GM18868 (cell line): ENCODE measurements at regions not wholly inside any gene's neighbourhood (a gene's known extent, or its start where the extent isn't known, plus 50 kb on each side); places are given as distances from the start of the nearest gene placed in this dataset.
A peak's percentile ranks its signal among the peaks of the same experiment; 100 is the strongest.

Experiments
- ATAC-seq: cut with Tn5 transposase; IDR thresholded peaks from one replicate; pipeline ENCODE4 v1.9.1; 2021; ENCODE audit warnings: mild to moderate bottlenecking, moderate library complexity; ENCODE audit not compliant: unreplicated experiment

DNA sequence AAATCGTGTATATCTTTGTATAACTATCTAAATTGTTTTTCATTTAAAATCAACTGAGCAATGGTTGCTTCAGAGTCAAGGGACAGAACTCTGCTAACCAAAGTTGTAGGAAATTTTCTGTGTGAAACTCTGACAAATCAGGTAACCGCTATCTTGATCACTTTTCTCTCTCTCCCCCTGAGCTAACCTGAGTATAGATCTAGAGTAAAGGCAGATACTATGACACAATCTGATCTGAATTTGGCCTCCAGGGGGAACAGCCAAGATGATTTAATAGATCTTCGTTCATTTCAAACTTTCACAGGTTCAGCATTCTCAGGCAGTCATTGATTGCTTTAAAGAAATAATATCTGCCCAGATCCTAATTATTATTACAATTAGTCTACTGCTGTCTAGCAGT is 472.8 kb downstream of the NUF2 start:
- no peak for ATAC-seq

DNA sequence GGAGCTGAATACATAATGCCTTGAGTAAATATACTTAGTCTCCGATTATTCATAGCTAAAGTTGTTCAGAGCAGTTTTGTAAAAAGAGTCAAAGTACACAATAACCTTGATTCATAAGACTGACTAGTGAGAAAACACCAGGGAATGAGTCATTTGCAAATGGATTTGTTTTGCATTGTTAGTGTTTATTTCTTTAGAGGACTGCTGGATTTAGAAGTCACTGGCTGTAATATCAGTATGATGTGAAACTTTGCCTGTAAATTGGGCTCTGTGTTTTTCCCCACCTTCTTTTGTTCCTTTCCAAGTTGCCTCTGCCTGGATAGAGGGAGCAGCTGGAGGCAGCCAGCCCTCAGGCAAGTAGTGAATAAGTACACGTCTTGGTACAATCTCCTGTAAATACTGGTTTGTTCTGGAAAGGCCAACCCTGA is 474.7 kb downstream of the NUF2 start:
- no peak for ATAC-seq

DNA sequence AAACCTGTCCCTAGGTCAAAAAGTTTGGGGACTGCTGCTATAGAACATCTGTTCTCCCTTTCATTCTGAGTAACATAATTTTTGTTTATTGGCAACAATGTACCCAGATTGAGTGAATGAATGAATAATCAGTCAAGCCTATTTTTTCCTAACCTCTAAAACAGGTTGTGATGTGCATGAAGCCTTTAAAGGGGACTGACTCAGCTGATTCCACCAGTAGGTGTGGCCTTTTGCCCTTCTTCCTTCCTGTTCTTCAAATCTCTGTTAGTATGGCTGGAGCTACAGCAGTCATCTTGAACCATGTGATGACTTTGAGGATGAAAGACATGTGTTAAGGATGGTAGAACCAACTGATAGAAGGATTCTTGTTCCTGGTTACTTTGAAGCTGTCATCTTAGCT is 476.1 kb downstream of the NUF2 start:
- ATAC-seq = no peak

DNA sequence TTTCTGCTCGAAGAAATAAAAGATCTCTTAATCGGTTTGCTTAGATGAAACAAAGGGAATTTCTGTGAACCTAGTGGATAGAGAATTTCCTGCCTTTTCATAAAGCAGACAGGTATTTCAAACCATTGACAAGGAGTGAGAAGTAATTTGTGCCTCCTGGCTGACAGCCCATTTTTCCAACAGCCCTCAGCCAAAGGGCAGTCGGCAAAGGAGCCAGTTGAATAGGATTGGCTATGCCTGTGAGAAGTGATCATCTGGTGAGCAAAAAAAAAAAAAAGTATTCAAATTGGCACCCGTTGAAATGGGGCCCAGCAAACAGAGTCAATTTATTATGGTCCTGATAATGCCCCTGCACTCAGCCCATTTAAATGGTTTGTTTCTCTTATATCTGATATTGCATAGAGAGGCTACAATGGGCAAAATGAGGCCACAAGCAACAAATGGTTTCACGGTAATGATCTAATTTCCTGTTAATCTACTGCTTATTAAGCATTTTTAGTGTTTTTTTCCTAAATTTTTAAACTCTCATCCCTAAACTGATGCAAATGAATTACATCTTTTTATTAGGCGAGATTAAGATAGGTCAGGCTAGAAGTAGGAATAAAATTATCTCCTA is 477.5 kb downstream of the NUF2 start:
- no peak for ATAC-seq

DNA sequence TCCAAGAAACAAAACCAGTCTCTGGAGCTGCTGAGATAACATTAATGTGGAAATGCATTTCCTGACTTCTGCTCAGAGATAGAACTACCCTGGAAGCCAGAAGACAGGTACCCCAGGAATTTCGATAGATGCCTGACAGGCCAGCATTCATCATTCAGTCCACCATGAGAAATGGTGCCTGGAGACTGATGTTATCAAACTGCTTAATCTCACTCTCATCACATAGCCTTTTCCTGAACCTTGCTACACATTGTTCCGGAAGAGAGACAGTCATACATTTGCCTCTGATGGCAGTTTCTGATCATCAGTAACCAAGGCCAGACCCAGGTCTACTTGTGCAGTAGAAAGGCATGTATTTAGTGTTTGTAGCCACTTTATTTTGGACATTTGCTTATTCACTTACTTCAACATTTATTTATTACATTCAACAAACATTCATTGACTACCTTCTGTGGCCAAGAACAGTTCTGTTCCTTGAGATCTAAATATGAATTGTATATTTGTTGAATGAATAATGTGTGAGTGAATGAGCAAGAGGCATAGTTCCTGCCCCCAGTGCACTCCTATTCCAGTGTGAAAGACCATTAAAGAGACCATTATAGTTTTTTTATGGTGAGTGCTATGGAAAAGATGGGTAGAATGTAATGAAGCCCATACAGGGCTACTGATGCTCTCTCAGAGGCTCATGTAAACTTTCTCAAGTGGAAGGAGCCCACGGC is 485.7 kb downstream of the NUF2 start:
- no peak for ATAC-seq

DNA sequence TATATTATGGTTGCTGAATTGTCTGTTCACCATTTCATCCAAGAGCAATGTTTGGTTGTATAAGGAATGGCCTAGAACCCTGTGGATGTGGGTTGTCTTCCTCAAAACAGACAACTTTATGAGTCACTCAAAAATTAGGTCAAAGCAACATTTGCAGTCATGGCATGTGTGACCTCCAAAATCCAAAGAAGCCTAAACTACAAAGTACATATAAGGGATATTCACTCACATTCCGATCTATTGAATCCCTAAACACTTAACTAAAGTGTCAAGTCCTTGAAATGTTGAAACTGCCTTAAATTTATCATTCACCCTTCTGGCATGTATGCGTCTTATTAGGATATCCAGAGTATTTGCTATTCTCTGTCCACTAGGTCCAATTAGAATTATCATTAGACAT is 491.5 kb downstream of the NUF2 start:
- ATAC-seq = no peak

DNA sequence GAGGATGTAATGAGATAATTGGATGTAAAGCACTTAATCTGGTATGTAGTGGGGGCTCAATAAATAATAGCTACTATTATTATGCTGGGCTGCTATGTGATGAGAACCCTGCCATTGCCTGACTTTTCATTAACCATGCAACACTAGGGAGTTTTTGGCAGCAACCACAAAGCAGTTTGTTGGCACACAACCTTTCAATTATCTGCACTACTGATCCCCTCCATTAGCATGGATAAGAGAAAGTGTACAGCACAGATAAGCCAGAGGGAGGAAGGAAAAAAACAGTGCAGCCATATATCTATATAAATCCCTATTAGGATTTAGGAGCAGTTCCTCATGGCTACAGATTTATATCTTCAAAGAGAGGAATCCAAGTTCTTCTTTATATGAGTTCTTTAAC is 498.5 kb downstream of the NUF2 start:
- ATAC-seq = peak; percentile 54

DNA sequence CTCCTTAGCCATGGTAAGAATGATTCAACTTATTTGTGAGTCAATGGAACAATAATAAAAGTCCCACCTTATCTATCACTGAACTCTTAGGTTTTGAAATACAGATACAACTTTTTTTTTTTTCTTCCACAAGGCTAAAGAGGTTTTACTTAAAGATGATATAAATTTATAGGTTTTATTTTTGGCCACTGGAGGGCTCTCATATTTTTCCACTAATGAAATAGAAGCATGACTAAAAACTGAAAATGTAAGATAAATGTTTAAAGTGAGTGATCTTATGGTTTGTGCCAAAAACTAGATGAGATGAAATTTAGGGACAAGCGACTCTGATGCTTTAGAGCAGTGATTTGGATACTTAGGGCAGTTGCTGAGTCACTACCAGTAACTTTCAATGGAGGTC is 499.0 kb downstream of the NUF2 start:
- ATAC-seq = no peak

DNA sequence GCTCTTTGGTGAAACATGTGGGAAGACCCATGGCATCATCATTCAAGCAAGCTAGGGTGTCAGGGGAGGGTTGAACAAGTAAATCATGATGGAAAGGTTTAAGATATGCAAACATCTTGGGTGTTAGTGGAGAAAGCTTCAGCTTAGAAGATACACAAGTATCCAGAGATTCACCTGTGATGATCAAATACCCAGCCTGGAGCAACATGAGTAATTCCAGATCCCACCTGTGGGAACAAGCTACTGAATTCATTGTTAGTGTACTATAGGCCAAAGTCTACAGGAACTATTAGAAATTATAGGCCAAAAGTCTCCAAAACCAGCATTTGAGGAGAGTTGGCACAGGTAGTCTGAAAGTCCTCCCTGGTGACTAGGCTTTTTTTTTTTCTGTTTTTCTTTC is 499.9 kb downstream of the NUF2 start:
- ATAC-seq = no peak

DNA sequence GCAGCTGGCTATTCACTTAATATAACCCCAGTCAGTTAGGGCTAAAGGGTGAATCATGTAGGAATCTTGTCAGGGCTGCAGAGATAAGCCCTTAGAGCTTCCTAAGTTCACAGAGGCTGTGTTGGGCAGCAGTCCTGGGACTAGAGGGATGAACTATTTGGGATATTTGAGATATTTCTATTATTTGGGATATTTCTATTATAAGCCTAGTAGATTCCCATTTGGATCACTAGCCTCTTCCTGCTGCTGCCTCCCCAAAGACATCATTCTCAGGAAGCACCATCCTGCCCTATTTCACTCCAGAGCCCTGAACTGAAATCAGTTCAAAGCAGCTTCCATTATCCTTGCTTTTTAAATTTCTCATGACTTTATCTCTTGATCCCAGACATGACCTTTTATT is 501.3 kb downstream of the NUF2 start:
- ATAC-seq = no peak

DNA sequence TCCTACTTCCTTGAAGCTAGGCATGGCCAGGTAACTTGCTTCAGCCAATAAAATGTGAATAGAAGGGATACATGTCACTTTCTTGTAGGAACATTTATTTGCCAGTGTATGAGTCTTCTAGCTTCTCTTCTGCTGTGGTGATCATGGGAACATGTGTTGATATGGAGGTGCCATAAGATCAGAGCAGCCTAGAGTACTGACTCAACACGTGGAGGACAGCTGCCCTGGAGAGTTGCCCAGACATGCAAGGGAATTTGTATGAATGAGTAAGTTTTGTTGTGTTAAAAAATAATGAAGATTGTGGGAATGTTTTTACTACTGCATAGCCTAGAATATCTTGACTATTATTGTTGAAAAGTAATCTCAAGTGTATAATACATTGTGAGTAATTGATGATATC is 502.3 kb downstream of the NUF2 start:
- ATAC-seq = no peak

DNA sequence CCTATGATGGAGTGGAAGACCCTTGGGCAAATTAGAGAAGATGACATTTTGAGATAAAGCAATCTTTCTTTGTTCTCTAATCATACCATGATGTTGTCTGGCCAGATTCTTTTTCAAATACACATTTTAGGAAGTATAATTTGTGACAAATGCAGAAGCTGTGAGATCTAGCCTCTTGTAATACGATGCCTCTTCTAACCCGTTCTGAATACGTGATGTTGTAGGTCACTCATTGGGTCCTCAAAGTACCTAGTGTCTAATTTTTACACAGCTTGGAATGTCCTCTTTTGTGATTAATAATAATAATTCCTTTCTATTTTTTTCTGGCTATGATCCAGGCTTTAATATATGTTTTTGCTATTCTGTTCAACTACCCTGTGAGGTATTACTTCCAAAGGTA is 502.7 kb downstream of the NUF2 start:
- no peak for ATAC-seq

DNA sequence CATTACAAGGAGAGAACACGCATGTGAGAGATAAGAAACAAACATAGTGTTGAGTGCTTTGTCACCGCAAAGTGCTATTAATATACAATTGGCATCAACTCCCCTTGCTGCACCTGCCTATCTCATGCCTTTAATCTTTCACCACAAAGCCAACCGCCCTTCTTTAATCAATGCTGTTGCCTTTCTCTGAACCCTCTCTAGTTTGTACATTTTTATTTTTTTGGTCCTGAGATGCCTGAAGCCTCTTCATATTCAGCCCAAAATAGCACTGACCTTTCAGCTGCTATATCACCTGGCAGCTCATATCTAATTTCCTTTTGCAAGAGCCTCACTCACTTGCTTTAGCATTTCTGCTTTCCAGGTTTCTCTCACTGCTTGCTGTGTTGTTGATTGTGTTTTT is 504.7 kb downstream of the NUF2 start:
- ATAC-seq = no peak

DNA sequence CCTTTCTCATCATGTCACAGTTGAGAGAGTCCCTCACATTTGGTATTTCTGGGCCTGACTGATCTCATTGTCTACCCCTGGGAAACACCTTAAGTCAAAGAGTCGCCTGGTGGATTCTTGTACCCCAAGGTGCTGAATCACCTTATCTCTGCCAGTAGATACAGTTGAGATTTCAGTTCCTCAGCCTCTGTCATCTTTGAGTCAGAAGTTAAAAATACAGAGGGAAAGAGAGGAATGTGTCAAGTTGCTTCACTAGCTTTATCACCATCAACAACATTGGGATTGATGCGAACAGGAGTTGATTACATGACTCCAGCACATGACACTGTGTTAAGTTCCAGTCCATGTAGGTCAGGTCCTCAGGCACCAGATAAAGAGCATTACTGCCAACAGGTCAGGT is 513.0 kb downstream of the NUF2 start:
- ATAC-seq = peak; percentile 88

DNA sequence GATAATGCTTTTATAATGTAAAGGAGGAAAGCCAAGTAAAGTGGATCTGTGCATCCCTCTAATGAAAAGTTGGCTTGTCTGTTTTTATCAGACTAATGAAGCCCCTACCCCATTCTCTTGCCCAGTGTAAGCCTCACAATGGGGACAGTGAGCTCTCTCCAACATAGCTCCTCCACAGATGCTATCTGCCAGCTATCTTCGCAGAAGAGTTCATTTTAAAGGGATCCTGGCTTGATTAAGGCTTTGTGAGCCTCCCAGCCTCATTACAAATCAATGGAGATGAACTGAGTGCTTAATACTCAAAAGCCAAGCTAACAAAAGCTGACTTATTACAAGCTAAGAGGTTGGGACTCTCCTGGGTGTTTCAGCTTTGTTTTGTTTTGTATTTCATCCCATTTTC is 514.7 kb downstream of the NUF2 start:
- no peak for ATAC-seq

DNA sequence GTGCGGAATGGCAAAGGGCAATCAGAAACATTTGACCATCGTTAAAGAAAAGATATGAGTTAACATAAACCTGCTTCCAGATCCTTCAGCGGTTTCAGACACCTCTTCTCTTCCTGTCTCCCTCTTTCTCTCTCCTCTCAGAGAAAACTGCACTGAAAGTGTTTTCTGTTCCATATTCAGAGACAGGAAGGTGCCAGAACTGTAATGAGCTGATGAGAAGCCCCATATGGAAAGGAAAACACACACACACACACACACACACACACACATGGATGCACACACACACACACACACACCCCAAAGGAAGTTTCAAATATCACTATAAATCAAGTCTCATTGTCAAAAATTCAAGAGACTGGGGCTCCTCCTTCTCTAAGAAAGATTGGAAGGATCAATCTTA is 515.5 kb downstream of the NUF2 start:
- ATAC-seq = no peak

DNA sequence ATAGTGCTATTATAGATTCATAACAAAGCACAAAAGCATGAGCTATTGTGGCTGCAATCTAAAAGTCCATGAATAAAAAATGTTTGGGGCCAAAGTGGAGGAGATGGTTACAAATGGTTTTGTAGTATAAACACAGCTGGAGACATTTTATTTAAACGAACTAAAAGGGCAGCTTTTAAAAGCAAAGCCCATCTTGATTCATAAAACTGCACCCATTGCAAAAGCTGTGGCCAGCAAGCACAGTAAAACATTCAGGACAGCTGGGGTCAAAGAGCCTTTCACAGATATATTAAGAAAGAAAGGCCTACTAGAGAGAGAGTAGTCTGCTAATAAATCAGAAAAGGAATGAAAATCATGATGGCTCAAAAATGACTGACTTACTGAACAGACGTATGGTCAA is 520.8 kb downstream of the NUF2 start:
- no peak for ATAC-seq

DNA sequence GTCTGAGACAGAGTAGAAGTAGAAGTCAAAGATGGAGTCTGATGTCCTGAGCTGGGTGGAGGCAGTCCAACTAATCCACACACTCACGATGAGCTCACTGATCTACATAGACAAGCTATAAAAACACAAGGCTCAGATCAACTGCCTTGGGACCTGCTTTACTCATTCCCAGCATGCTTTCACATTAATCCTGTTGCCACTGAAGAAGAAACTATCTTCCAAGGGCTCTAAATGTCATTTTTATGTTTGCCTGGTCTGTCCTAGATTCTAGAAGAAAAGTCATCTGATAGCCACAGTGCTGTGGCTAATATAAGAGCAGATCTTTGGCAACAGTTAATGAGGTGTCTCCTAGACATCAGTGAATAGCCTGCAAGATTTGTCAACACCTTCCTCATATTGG is 522.7 kb downstream of the NUF2 start:
- no peak for ATAC-seq

DNA sequence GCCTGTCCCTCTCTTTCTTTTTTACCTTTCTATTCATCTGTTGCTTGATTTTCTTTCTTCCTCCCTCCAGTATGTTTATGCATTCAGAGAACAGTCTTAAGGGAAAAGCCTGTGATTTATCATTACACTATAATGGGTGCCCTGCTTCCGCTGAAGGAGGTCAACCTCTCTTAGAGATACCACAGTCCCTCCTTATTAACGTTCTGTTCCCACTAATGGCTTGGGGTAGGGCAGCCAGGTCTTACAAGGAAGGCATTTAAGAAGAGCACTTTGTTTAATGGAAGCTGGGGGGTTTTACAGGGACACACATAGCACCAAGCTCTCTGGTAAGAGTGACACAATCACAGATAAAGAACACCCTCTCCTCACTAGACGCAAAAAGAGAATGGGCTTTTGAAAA is 523.5 kb downstream of the NUF2 start:
- no peak for ATAC-seq

DNA sequence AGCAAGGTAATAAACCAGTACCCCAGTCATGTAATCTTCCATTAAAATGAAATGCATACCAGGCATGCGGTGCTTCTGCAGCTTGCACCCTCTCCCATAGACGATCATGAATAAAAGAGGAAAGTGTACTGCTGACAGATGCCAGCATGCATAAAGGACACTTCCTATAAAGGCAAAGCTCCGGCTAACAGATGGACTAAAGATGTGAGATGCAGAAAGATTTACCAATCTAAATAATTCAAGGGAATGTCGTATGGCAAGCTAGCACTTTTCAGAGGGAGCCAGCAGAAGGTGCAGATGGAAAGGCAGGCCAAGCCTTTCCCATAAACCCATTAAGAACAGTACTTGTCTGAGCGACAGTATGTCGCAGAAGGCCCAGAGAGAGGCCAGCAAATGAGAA is 542.0 kb downstream of the NUF2 start:
- no peak for ATAC-seq

DNA sequence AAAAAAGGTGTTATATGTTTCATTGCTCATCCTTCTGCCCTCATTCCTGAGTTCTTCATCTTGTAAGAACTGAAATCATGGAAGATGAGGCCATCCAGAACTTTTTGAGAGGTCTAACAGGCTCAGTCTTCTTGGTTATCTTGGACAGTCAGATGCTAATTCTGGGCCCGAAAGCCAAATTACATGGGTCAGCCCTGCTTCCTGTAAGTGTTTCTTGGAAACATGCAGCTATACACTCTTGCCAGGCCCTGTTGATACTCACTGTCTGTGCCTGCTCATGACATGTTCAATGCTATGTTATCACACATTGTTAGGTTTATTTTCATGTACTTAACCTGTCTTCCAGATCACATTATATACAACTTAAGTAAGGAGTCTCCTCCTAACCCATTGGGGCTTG is 542.5 kb downstream of the NUF2 start:
- ATAC-seq = no peak

DNA sequence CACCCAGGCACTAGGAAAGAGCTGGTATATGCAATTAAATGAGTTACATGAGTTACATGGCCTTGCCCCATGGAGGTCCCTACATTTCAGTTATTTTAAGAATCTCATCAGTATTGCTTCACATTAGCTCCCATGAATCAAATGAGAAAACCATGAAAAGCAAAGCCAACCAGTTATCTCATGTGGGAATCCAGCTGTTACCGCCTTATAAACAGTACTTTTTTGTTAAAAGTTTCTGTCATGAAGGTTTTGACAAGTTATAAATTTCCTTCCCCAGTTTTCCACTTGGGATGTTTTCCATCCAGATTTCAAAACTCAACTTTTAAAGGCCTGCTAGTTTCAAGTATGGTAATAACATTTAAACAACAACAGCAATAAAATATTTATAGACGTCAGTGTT is 544.8 kb downstream of the NUF2 start:
- ATAC-seq = no peak

DNA sequence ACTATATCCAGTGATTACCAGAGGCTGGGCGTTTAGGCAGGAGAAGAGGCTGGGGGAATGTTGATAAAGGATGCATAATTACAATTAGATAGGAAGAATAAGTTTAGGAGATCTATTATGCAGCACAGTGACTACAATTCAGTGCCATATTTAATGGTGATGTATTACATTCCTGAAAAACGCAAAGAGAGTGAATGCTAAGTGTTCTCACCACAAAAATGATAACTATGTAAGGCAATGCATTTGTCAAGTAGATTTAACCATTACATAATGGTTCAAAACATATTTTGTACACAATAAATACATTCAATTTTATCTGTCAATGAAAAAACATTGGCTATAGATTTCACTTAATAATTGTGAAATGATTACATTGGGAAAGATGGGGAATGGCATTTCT is 548.9 kb downstream of the NUF2 start:
- no peak for ATAC-seq
